ENCODE measurements at regions not wholly inside any gene's neighbourhood (a gene's known extent, or its start where the extent isn't known, plus 50 kb on each side); places are given as distances from the start of the nearest gene placed in this dataset.

- Histone ChIP-seq H3K4me2 (no peak overlapping the region), H3K27ac (no peak overlapping the region), H3K4me3 (no peak overlapping the region), H3K4me1 (no peaks in the 10 kb centered on the region), H3K9me3 (no peaks in the 10 kb centered on the region)
- no peak for ATAC-seq
- ChIA-PET POLR2A (no interaction called here), CTCF (interaction anchor here (2.4 kb wide), 1 partner anchor 13 kb away, joined by 10 read pairs; no protein-coding TSS in a partner anchor)
- no peak for DNase-seq (ENCODE audit: low read depth in 1 of 2, low spot score in 1 of 2)
- 45% methylated on average over 2 of the region's 2 CpGs for WGBS (ENCODE audit: missing lambda C conversion rate)
- no peak for TF ChIP-seq NFE2L2 (conservative IDR thresholded peaks at IDR 0.05; ENCODE audit: low read length)
- no peak for TF ChIP-seq HOXB13 (CRISPR knock-in tag; IDR thresholded peaks at IDR 0.05; ENCODE audit: low read depth)
- no peak for TF ChIP-seq CTCF (IDR thresholded peaks at IDR 0.05)
- TF ChIP-seq KDM1A (IDR thresholded peaks at IDR 0.05; ENCODE audit: low read depth) = no peak
- TF ChIP-seq HES2 (IDR thresholded peaks at IDR 0.05) = no peak
- no peak for TF ChIP-seq ZFP36 (IDR thresholded peaks at IDR 0.05; ENCODE audit: borderline replicate concordance, partially characterized antibody)
- no peak for TF ChIP-seq RFX5 (IDR thresholded peaks at IDR 0.05)
- TF ChIP-seq RAD21 (conservative IDR thresholded peaks at IDR 0.05 in 1 of 2, IDR thresholded peaks at IDR 0.05 in 1 of 2) = no peak
- TF ChIP-seq REST (IDR thresholded peaks at IDR 0.05) = no peak
- no peak for TF ChIP-seq PBX3 (IDR thresholded peaks at IDR 0.05)
- no peak for TF ChIP-seq FOSB (CRISPR knock-in tag; IDR thresholded peaks at IDR 0.05)
- FAIRE-seq = no peak
Measured at GRCh38 chr6:27785294-27785693, 126.9 kb downstream of the OR2B2 start.

- DNase-seq (ENCODE audit: low read depth in 1 of 2, low spot score in 1 of 2) (no peak), FAIRE-seq (no peak), ATAC-seq (no peak)
- TF ChIP-seq ZNF302 (CRISPR knock-in tag; IDR thresholded peaks at IDR 0.05) = no peak
- Histone ChIP-seq H3K4me1 (no peaks in the 10 kb centered on the region), H3K4me3 (no peak overlapping the region), H3K4me2 (no peak overlapping the region), H3K9me3 (no peaks in the 10 kb centered on the region), H3K27ac (no peak overlapping the region)
- ChIA-PET CTCF (interaction anchor here (2.9 kb wide), 1 partner anchor 10 kb away, joined by 9 read pairs; no protein-coding TSS in a partner anchor), POLR2A (no interaction called here)
- WGBS (ENCODE audit: missing lambda C conversion rate) = 84% methylated on average over 2 of the region's 2 CpGs
Measured at GRCh38 chr6:27782748-27783147, 129.4 kb downstream of the OR2B2 start.

- Histone ChIP-seq H3K9me3 (no peaks in the 10 kb centered on the region), H3K27ac (no peak overlapping the region), H3K4me1 (0 out of 3 replicates have a peak, but pooled peaks cover 4% of the 10 kb centered on the region), H3K4me2 (no peak overlapping the region), H3K4me3 (no peak overlapping the region)
- DNase-seq (ENCODE audit: low read depth in 1 of 2, low spot score in 1 of 2) = no peak
- FAIRE-seq = no peak
- ChIA-PET CTCF (no interaction called here), POLR2A (no interaction called here)
- WGBS (ENCODE audit: missing lambda C conversion rate) = 43% methylated on average over 7 of the region's 7 CpGs
- ATAC-seq = no peak
- TF ChIP-seq HOXB5 (CRISPR knock-in tag; IDR thresholded peaks at IDR 0.05) (no peak), HOXB13 (CRISPR knock-in tag; IDR thresholded peaks at IDR 0.05; ENCODE audit: low read depth) (no peak), CHD2 (IDR thresholded peaks at IDR 0.05; ENCODE audit: low read length, partially characterized antibody) (no peak), HMGXB4 (CRISPR knock-in tag; IDR thresholded peaks at IDR 0.05; ENCODE audit: borderline replicate concordance) (no peak), POLR2A (IDR thresholded peaks at IDR 0.05; ENCODE audit: low read length) (no peak), GATA3 (IDR thresholded peaks at IDR 0.05; ENCODE audit: borderline replicate concordance) (no peak), KDM5A (IDR thresholded peaks at IDR 0.05) (no peak), SMC3 (IDR thresholded peaks at IDR 0.05) (no peak), EHF (CRISPR knock-in tag; IDR thresholded peaks at IDR 0.05) (no peak), RAD21 (conservative IDR thresholded peaks at IDR 0.05 in 1 of 2, IDR thresholded peaks at IDR 0.05 in 1 of 2) (no peak), HOXA7 (CRISPR knock-in tag; IDR thresholded peaks at IDR 0.05) (no peak)
Measured at GRCh38 chr6:27778625-27779417, 133.4 kb downstream of the OR2B2 start.
